Motor neuron (in vitro differentiated cells): ENCODE measurements at regions not wholly inside any gene's neighbourhood (a gene's known extent, or its start where the extent isn't known, plus 50 kb on each side); places are given as distances from the start of the nearest gene placed in this dataset.

Experiments
- ATAC-seq, 8 experiments: fragments of 200-7000 bp; cut with Tn5 transposase; replicated peaks in 6 of 8; 2 replicates each; pipeline ENCODE4 v1.8.0; 2021; ENCODE audit warnings: mild to moderate bottlenecking in 8 of 8, moderate library complexity in 8 of 8
- H3K27ac ChIP-seq, 2 donors: fragments of 250-450 bp; sonication (Bioruptor Pico); 2 replicates each; pipeline ENCODE4 v1.9.0; 2021; ENCODE audit warnings: antibody characterized with exemption in 2 of 2, mild to moderate bottlenecking in 2 of 2, moderate library complexity in 1 of 2
- H3K4me1 ChIP-seq, 2 donors: fragments of 250-450 bp; sonication (Bioruptor Pico); replicated peaks in 1 of 2; 2 replicates each; pipeline ENCODE4 v1.6.1; 2021; ENCODE audit warnings: antibody characterized with exemption in 2 of 2, mild to moderate bottlenecking in 2 of 2, moderate library complexity in 1 of 2
- H3K4me3 ChIP-seq, 5 donors: fragments of 250-450 bp; sonication (Bioruptor Pico); 2 replicates each; pipeline ENCODE4 v1.9.0; 2021; ENCODE audit warnings: antibody characterized with exemption in 5 of 5, mild to moderate bottlenecking in 5 of 5, moderate library complexity in 4 of 5
- WGBS, 10 experiments: fragments of 450-650 bp; shearing (Covaris generic); methylation state at CpG; one replicate each; pipeline ENCODE4 v1.0.0; 2022; 5-methylcytosine and 5-hydroxymethylcytosine counted together
- in situ Hi-C, 9 experiments: fragments of 400-800 bp; cut with MboI; loops; one replicate each; pipeline ENCODE4 v1.15.0; 2021; ENCODE audit warnings: low sequenced_read_pairs in 9 of 9, low pct_unique_long_range_greater_than_20kb in 2 of 9; ENCODE audit not compliant: unreplicated experiment in 9 of 9

DNA sequence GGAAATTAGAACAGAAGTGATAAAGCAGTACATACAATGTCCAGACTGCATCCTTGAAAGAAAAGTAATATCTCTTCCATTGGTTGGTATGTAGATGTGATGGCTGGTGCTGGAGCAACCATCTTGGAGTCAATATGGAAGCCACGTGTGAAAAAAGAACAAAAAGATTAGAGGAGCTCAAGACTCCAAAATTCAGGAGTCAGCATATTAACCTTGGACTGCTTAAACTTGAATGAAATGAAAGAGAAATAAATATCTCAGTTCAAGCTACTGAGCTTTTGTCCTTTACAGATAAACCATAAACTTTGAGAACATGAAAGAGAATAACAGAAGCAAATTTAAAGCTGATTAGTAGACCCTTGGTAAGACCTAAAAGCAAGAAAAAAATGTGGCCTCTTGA is 197.9 kb downstream of the HS3ST3B1 start:
- Histone ChIP-seq H3K4me1 (no peaks in the 10 kb centered on the region), H3K4me3 (no peak overlapping the region), H3K27ac (no peak overlapping the region)
- in situ Hi-C loops: no loop called here
- 14 to 100% (median 50%) methylated on average over 1 of the region's 1 CpG; no CpG with 5 or more reads in 3 of the 10 experiments for WGBS, 10 experiments
- no peak for ATAC-seq

GRCh38 chr17:14494161-14494560 is 193.3 kb downstream of the HS3ST3B1 start:
- Histone ChIP-seq H3K4me3 (no peak overlapping the region), H3K4me1 (no peaks in the 10 kb centered on the region), H3K27ac (no peak overlapping the region)
- no peak for ATAC-seq
- in situ Hi-C loops: no loop called here
- WGBS, 10 experiments: 28 to 99% (median 90%) methylated on average over 2 to 4 of the region's 4 CpGs

GRCh38 chr17:14489986-14490385 is 189.1 kb downstream of the HS3ST3B1 start:
- H3K4me1 ChIP-seq: no peaks in the 10 kb centered on the region
- in situ Hi-C loops: no loop called here
- H3K4me3 ChIP-seq: no peak overlapping the region
- ATAC-seq: no peak
- H3K27ac ChIP-seq: no peak overlapping the region
- 27 to 92% (median 79%) methylated on average over 1 to 2 of the region's 2 CpGs for WGBS, 10 experiments

DNA sequence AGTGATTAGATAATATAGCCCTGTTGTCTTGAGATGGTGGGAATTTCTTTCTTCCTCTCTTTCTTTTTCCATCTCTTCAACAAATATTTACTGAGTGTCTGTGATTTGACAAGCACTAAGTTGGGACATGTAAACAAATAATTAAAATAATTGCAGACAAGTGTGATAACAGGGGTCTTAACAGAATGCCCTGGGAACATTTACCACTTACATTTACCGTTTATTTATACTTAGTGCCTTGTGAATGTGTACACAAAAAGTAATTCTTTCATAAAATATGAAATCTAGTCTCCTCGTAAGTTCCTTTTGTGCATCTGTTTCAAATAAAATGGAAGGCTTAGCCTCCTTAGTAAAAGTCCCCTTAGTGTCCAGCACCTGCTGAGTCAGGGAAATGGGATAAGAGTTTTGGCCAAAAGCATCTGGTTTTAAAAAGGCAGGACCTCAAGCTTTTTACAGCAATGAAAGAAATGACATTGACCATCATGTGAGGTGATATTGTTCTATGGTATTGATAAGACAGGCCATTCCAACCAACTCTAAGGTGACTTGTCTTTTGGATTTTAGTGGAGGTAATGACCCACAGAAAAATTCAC is 188.2 kb downstream of the HS3ST3B1 start:
- in situ Hi-C loops: no loop called here
- no peak overlapping the region for H3K4me3 ChIP-seq
- no peak overlapping the region for H3K27ac ChIP-seq
- WGBS, 10 experiments: 17 to 100% (median 73%) methylated on average over 1 to 2 of the region's 2 CpGs; no CpG with 5 or more reads in 2 of the 10 experiments
- no peaks in the 10 kb centered on the region for H3K4me1 ChIP-seq
- no peak for ATAC-seq

DNA sequence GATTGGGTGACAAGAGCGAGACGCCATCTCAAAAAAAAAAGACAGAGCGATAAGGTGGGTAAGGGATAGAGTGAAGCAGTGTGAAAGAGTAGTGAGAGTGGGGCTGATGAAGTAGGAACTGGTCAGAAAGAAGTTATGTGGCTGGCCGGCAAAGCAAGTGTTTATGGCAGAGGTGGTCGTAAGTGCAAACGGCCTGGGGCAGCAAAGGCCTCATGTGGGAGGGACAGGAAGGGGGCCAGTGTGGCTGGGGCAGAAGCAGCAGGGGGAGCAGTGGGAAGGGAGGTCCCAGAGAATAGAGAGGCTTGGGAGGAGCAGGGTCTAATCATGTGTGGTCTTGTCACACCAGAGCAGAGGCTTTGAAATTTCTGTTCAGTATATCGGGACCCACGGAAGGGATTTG is 186.2 kb downstream of the HS3ST3B1 start:
- in situ Hi-C loops: no loop called here
- 50 to 100% (median 91%) methylated on average over 1 to 7 of the region's 8 CpGs; no CpG with 5 or more reads in 4 of the 10 experiments for WGBS, 10 experiments
- no peaks in the 10 kb centered on the region for H3K4me1 ChIP-seq
- no peak for ATAC-seq
- no peak overlapping the region for H3K27ac ChIP-seq
- H3K4me3 ChIP-seq: no peak overlapping the region

GRCh38 chr17:14482715-14483114 is 181.8 kb downstream of the HS3ST3B1 start:
- 44 to 100% (median 83%) methylated on average over 1 of the region's 1 CpG; no CpG with 5 or more reads in 1 of the 10 experiments for WGBS, 10 experiments
- in situ Hi-C loops: no loop called here

GRCh38 chr17:14481664-14482063 is 180.8 kb downstream of the HS3ST3B1 start:
- 40 to 100% (median 71%) methylated on average over 1 of the region's 1 CpG; no CpG with 5 or more reads in 6 of the 10 experiments for WGBS, 10 experiments
- ATAC-seq: no peak
- Histone ChIP-seq H3K4me3 (no peak overlapping the region), H3K4me1 (peaks cover 0 to 9% of the 10 kb centered on the region in 2 donors), H3K27ac (no peak overlapping the region)
- in situ Hi-C loops: no loop called here

More at GRCh38 chr17:14482715-14483114, 181.8 kb downstream of the HS3ST3B1 start:
- ATAC-seq: no peak
- H3K27ac ChIP-seq: no peak overlapping the region
- no peak overlapping the region for H3K4me3 ChIP-seq
- H3K4me1 ChIP-seq: peaks cover 0 to 9% of the 10 kb centered on the region in 2 donors

- in situ Hi-C loops: no loop called here
- H3K27ac ChIP-seq: no peak overlapping the region
- WGBS, 10 experiments: 44 to 94% (median 89%) methylated on average over 2 to 4 of the region's 4 CpGs; no CpG with 5 or more reads in 1 of the 10 experiments
- no peak for ATAC-seq
- H3K4me3 ChIP-seq: no peak overlapping the region
- peaks cover 4 to 21% of the 10 kb centered on the region in 2 donors for H3K4me1 ChIP-seq
These were observed 173.7 kb downstream of the HS3ST3B1 start for GRCh38 chr17:14474591-14474990.

GRCh38 chr17:14471052-14471451 is 170.2 kb downstream of the HS3ST3B1 start:
- Histone ChIP-seq H3K4me3 (no peak overlapping the region), H3K4me1 (peaks cover 9 to 12% of the 10 kb centered on the region in 2 donors), H3K27ac (no peak overlapping the region)
- 0 to 54% (median 19%) methylated on average over 1 to 6 of the region's 7 CpGs; no CpG with 5 or more reads in 1 of the 10 experiments for WGBS, 10 experiments
- in situ Hi-C loops: no loop called here
- ATAC-seq: peak; percentile 87 to 100 (median 98)

- no peak for ATAC-seq
- in situ Hi-C loops: no loop called here
- 50 to 100% (median 72%) methylated on average over 1 to 2 of the region's 4 CpGs; no CpG with 5 or more reads in 5 of the 10 experiments for WGBS, 10 experiments
- H3K27ac ChIP-seq: peak overlapping the region in 1 of 2 donors; percentile 4
- peaks cover 9 to 12% of the 10 kb centered on the region in 2 donors for H3K4me1 ChIP-seq
- H3K4me3 ChIP-seq: no peak overlapping the region
These were observed 169.5 kb downstream of the HS3ST3B1 start for GRCh38 chr17:14470417-14470816.

DNA sequence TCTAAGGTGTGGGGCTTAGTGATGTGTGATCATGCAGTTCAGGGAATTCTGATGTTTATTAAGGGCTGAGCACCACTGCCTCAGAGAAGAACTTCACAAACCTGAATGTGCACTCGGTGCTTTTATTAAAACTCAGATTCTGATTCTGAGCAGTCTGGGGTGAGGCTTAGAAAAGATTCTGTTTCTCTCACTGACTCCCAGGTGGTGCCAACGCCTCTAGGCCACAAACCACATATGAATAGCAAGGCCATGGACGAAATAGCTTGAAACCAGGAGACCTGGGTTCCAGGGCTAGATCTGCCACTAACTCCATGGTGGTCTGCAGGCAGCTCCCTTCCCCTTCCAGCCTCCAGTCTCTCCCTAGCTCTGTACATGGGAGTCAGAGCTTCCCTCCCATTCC is 169.1 kb downstream of the HS3ST3B1 start:
- WGBS, 10 experiments: 53 to 100% (median 100%) methylated on average over 1 to 3 of the region's 3 CpGs; no CpG with 5 or more reads in 4 of the 10 experiments
- in situ Hi-C loops: no loop called here
- Histone ChIP-seq H3K27ac (no peak overlapping the region), H3K4me3 (no peak overlapping the region), H3K4me1 (peaks cover 9 to 12% of the 10 kb centered on the region in 2 donors)
- ATAC-seq: no peak

GRCh38 chr17:14468858-14469257 is 168.0 kb downstream of the HS3ST3B1 start:
- in situ Hi-C loops: no loop called here
- no peak for ATAC-seq
- 38 to 100% (median 80%) methylated on average over 1 to 3 of the region's 3 CpGs; no CpG with 5 or more reads in 1 of the 10 experiments for WGBS, 10 experiments

DNA sequence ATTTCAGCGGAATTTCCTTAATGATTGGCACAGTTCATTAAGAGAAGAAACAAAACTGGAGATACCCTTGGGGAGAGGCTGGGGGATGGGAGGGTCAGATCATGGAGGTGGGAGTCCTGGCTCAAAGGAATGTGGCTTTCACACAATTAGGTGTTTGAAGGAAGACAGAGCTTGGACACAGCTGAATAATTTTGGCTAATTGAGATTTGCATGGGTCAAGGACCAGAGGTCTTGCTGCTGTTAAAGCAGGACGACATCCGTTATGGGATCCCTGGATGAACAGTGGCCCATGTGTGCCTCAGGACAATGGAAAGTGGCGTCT is 160.3 kb downstream of the HS3ST3B1 start:
- WGBS, 10 experiments: 30 to 100% (median 71%) methylated on average over 1 to 4 of the region's 4 CpGs; no CpG with 5 or more reads in 3 of the 10 experiments

More at GRCh38 chr17:14468858-14469257, 168.0 kb downstream of the HS3ST3B1 start:
- Histone ChIP-seq H3K4me3 (no peak overlapping the region), H3K27ac (no peak overlapping the region), H3K4me1 (peaks cover 9 to 12% of the 10 kb centered on the region in 2 donors)

More for the DNA sequence above, 160.3 kb downstream of the HS3ST3B1 start:
- in situ Hi-C loops: no loop called here
- H3K4me1 ChIP-seq: no peaks in the 10 kb centered on the region
- no peak overlapping the region for H3K4me3 ChIP-seq
- no peak for ATAC-seq
- no peak overlapping the region for H3K27ac ChIP-seq
